GM18507 (cell line): ENCODE measurements at regions not wholly inside any gene's neighbourhood (a gene's known extent, or its start where the extent isn't known, plus 50 kb on each side); places are given as distances from the start of the nearest gene placed in this dataset.

ENCODE experiments used
- DNase-seq: peaks from one replicate; pipeline ENCODE4 v3.0.0; 2011; ENCODE audit warnings: low read depth; ENCODE audit not compliant: insufficient read length; ENCODE audit errors: extremely low spot score
- FAIRE-seq: peaks from 2 replicates; lab custom pipeline; 2011; peaks lifted over from hg19 to GRCh38; lab: Jason Lieb, UNC

GRCh38 chr21:31397515-31397926 is 53.5 kb upstream of the TIAM1 start:
- DNase-seq (no peak), FAIRE-seq (no peak)

DNA sequence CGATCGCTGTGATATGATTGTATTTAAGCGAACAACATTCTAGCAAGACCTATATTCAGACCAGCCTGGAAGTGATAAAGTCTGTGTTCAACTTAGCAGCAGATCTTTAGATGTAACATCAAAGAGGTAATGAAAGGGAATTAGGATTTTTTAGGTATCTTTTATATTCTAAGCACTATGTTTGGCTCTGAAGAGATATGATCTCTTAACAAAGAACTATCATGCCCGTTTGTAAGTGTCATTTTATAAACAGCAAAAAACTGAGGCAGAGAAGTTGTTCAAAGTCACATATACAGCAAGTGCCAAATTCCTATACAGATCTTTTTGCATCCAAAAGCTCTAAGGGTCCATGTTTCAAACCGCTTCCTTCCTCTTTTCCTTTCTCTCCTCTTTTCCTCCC is 53.0 kb upstream of the TIAM1 start:
- DNase-seq = no peak
- FAIRE-seq = no peak

DNA sequence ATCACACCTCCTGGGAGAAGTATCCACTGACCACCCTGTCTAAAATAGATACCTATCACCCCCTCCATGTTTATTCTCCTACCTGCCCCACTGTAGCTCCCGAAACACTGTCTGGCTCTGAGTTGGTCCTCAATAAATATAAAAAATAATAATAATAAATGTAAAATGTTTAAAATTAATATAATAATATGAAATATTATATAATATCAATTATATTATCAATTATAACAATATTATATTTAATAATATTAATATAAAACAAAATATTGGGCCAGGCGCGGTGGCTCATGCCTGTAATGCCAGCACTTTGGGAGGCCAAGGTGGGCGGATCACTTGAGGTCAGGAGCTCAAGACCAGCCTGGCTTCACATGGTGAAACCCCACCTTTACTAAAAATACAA is 52.3 kb upstream of the TIAM1 start:
- no peak for FAIRE-seq
- DNase-seq = no peak

DNA sequence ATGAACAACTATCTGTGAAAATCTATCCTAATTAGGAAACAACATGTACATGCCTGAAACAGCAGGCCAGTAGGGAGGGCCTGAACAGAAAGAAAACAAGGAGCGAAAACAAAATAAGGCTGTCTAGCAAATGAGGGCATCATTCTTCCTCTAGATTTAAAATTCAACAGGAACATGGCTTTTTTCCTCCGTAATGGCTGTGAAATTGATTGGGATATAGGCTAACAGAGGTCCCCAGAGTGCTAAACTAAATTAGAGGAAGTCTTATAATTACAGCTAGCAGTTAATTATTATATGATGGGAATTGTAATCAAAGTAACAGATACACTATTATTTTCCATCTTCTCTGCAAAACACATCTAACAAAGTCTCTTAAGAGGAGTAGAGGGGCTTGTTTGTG is 51.7 kb upstream of the TIAM1 start:
- DNase-seq (no peak), FAIRE-seq (no peak)

DNA sequence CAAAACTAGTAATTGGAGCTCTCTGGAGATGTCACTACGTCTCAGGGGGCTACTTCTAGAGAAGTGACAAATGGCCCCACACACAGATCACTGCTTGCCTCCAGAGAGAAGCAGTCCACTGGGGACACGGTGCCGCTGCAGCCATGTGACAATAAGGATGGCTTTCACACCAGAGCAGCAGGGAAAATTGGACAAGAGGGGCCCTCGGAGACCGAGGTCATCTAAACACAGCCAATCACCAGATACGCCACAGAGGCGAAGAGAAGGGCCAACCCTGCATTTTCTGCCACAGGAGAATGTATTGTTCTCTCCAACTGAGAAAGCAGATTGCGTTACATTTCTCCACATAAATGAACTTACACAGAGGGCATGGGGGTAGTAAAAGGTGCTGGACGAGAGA is 51.2 kb upstream of the TIAM1 start:
- no peak for DNase-seq
- FAIRE-seq = no peak

- FAIRE-seq = no peak
These were observed 50.2 kb upstream of the TIAM1 start for GRCh38 chr21:31394309-31394708.

More at GRCh38 chr21:31394309-31394708, 50.2 kb upstream of the TIAM1 start:
- DNase-seq = no peak
